H1 (cell line): ENCODE measurements at regions not wholly inside any gene's neighbourhood (a gene's known extent, or its start where the extent isn't known, plus 50 kb on each side); places are given as distances from the start of the nearest gene placed in this dataset.

Experiments
- CTCF ChIA-PET: fragments of 300-600 bp; sonication (Branson Sonifier 250); formaldehyde crosslinking; loops from one replicate; lab custom pipeline; 2021; ENCODE audit not compliant: partially characterized antibody; lab: Charles Lee
- POLR2A ChIA-PET: fragments of 300-600 bp; sonication (Branson Sonifier 250); formaldehyde crosslinking; loops from one replicate; lab custom pipeline; 2021; ENCODE audit warnings: inconsistent platforms; ENCODE audit not compliant: partially characterized antibody; lab: Charles Lee
- DNase-seq, 2 experiments: peaks; one replicate each; pipeline versions ENCODE4 v3.0.0 to v3.0.0-alpha.2; 2010 to 2022; ENCODE audit warnings: low spot score in 2 of 2, low read depth in 1 of 2, mixed read lengths in 1 of 2
- FAIRE-seq: peaks from 2 replicates; lab custom pipeline; 2011; peaks lifted over from hg19 to GRCh38; lab: Jason Lieb, UNC
- H2AFZ ChIP-seq: 2 replicates; pipeline ENCODE4 v1.8.1; 2012; ENCODE audit warnings: low read length, inconsistent platforms
- H2AK5ac ChIP-seq: 2 replicates; pipeline ENCODE4 v1.6.1; 2013; ENCODE audit warnings: low read depth, low read length
- H2BK120ac ChIP-seq: replicated peaks from 2 replicates; pipeline ENCODE3; 2013; ENCODE audit warnings: low read depth, low read length, inconsistent platforms
- H2BK12ac ChIP-seq: 2 replicates; pipeline ENCODE4 v1.6.1; 2013; ENCODE audit warnings: low read depth, low read length
- H2BK15ac ChIP-seq: 2 replicates; pipeline ENCODE4 v1.6.1; 2013; ENCODE audit warnings: low read length
- H2BK20ac ChIP-seq: 2 replicates; pipeline ENCODE4 v1.6.1; 2013; ENCODE audit warnings: low read length
- H2BK5ac ChIP-seq: 2 replicates; pipeline ENCODE4 v1.6.1; 2013; ENCODE audit warnings: low read depth, low read length
- H3K14ac ChIP-seq: 2 replicates; pipeline ENCODE4 v1.6.1; 2013; ENCODE audit warnings: inconsistent platforms; ENCODE audit not compliant: insufficient read length
- H3K18ac ChIP-seq: 2 replicates; pipeline ENCODE4 v1.6.1; 2013; ENCODE audit warnings: low read length; ENCODE audit errors: extremely low read depth
- H3K23ac ChIP-seq: 2 replicates; pipeline ENCODE4 v1.6.1; 2013; ENCODE audit warnings: inconsistent platforms; ENCODE audit not compliant: insufficient read length
- H3K23me2 ChIP-seq: 2 replicates; pipeline ENCODE4 v1.6.1; 2013; ENCODE audit warnings: low read depth, low read length
- H3K27ac ChIP-seq: 2 replicates; pipeline ENCODE4 v1.6.1; 2011; ENCODE audit warnings: low read depth, low read length, inconsistent platforms
- H3K27me3 ChIP-seq, 4 experiments: replicated peaks in 1 of 4; 1 replicate in 1 of 4; 2 replicates in 3 of 4; pipeline versions ENCODE4 v1.6.1 to v1.8.1; 2011 to 2013; ENCODE audit warnings: low read length in 3 of 4, mild to moderate bottlenecking in 3 of 4, inconsistent platforms in 2 of 4, mixed read lengths in 2 of 4, moderate library complexity in 1 of 4; ENCODE audit not compliant: control insufficient read depth in 3 of 4, insufficient read depth in 3 of 4; ENCODE audit errors: extremely low read depth in 1 of 4
- H3K36me3 ChIP-seq, 4 experiments: 2 replicates each; pipeline versions ENCODE4 v1.6.1 to v1.8.1; 2011 to 2013; ENCODE audit warnings: mild to moderate bottlenecking in 4 of 4, low read length in 3 of 4, moderate library complexity in 2 of 4, control low read depth in 1 of 4, inconsistent platforms in 1 of 4; ENCODE audit not compliant: insufficient read depth in 4 of 4, control insufficient read depth in 2 of 4
- H3K4ac ChIP-seq: replicated peaks from 2 replicates; pipeline ENCODE3; 2013; ENCODE audit warnings: low read length, low read depth, mixed read lengths, inconsistent platforms; ENCODE audit not compliant: insufficient read length
- H3K4me1 ChIP-seq, 4 experiments: replicated peaks in 1 of 4; 1 replicate in 1 of 4; 2 replicates in 3 of 4; pipeline versions ENCODE4 v1.6.1 to v1.8.1; 2011 to 2013; ENCODE audit warnings: low read length in 3 of 4, inconsistent platforms in 2 of 4, mixed read lengths in 1 of 4; ENCODE audit not compliant: insufficient read depth in 4 of 4, control insufficient read depth in 3 of 4
- H3K4me2 ChIP-seq, 2 experiments: 2 replicates each; pipeline versions ENCODE4 v1.6.1 to v1.8.1; 2011 to 2013; ENCODE audit warnings: low read depth in 2 of 2, low read length in 2 of 2, control low read depth in 1 of 2, inconsistent platforms in 1 of 2, mild to moderate bottlenecking in 1 of 2; ENCODE audit not compliant: insufficient read depth in 1 of 2
- H3K4me3 ChIP-seq, 4 experiments: fragments of 200-600, 300-600 bp in 1 of 4; sonication (generic), shearing (Covaris generic), sonication (Bioruptor Twin) in 1 of 4; 2 replicates each; pipeline versions ENCODE4 v1.5.1 to v1.8.1; 2011 to 2016; ENCODE audit warnings: low read length in 4 of 4, low read depth in 3 of 4, control low read depth in 2 of 4, inconsistent platforms in 2 of 4, mild to moderate bottlenecking in 2 of 4, mixed read lengths in 1 of 4, moderate library complexity in 1 of 4; ENCODE audit not compliant: insufficient read depth in 2 of 4; ENCODE audit errors: extremely low read depth in 1 of 4
- H3K56ac ChIP-seq: replicated peaks from 2 replicates; pipeline ENCODE3; 2013; ENCODE audit warnings: low read depth, mild to moderate bottlenecking, mixed read lengths, low read length, inconsistent platforms; ENCODE audit not compliant: insufficient read length
- H3K79me1 ChIP-seq: 2 replicates; pipeline ENCODE4 v1.6.1; 2013; ENCODE audit warnings: low read depth, low read length, control low read depth
- H3K79me2 ChIP-seq, 2 experiments: 2 replicates each; pipeline versions ENCODE4 v1.6.1 to v1.8.1; 2012 to 2013; ENCODE audit warnings: low read length in 2 of 2, mild to moderate bottlenecking in 2 of 2, inconsistent platforms in 1 of 2; ENCODE audit not compliant: insufficient read depth in 2 of 2, control insufficient read depth in 1 of 2
- H3K9ac ChIP-seq, 4 experiments: replicated peaks in 1 of 4; 1 replicate in 1 of 4; 2 replicates in 3 of 4; pipeline versions ENCODE4 v1.6.1 to v1.8.1; 2011 to 2013; ENCODE audit warnings: low read depth in 3 of 4, low read length in 3 of 4, control low read depth in 2 of 4, mild to moderate bottlenecking in 2 of 4, moderate library complexity in 2 of 4, inconsistent platforms in 1 of 4; ENCODE audit errors: extremely low read depth in 1 of 4
- H3K9me3 ChIP-seq, 2 experiments: 2 replicates each; pipeline versions ENCODE4 v1.6.1 to v1.8.1; 2012 to 2013; ENCODE audit warnings: mild to moderate bottlenecking in 2 of 2, moderate library complexity in 2 of 2, control low read depth in 1 of 2, inconsistent platforms in 1 of 2, low read depth in 1 of 2, low read length in 1 of 2, mixed read lengths in 1 of 2; ENCODE audit not compliant: insufficient read depth in 2 of 2
- H4K20me1 ChIP-seq, 2 experiments: replicated peaks in 1 of 2; 2 replicates each; pipeline versions ENCODE3 to v1.8.1; 2011 to 2013; ENCODE audit warnings: inconsistent platforms in 2 of 2, low read length in 2 of 2, mild to moderate bottlenecking in 1 of 2; ENCODE audit not compliant: insufficient read depth in 2 of 2, control insufficient read depth in 1 of 2
- H4K5ac ChIP-seq: 2 replicates; pipeline ENCODE4 v1.6.1; 2013; ENCODE audit warnings: low read length, low read depth, mixed read lengths, inconsistent platforms; ENCODE audit not compliant: insufficient read length
- H4K8ac ChIP-seq: 2 replicates; pipeline ENCODE4 v1.8.0; 2013; ENCODE audit warnings: mild to moderate bottlenecking, moderate library complexity, low read length, inconsistent platforms; ENCODE audit not compliant: insufficient read depth; ENCODE audit errors: extremely low read depth
- H4K91ac ChIP-seq: replicated peaks from 2 replicates; pipeline ENCODE3; 2013; ENCODE audit warnings: low read length, mixed read lengths, inconsistent platforms; ENCODE audit not compliant: insufficient read length
- EZH2 ChIP-seq: fragments of 200-600 bp; sonication (generic); IDR thresholded peaks from 2 replicates; pipeline ENCODE4 v1.7.1; 2012; ENCODE audit warnings: low read depth, mild to moderate bottlenecking, moderate library complexity, low read length, inconsistent platforms; ENCODE audit not compliant: severe bottlenecking
- SRF ChIP-seq: IDR thresholded peaks from 2 replicates; pipeline ENCODE4 v1.6.1; 2011; ENCODE audit warnings: mild to moderate bottlenecking, low read depth, low read length, moderate library complexity

DNA sequence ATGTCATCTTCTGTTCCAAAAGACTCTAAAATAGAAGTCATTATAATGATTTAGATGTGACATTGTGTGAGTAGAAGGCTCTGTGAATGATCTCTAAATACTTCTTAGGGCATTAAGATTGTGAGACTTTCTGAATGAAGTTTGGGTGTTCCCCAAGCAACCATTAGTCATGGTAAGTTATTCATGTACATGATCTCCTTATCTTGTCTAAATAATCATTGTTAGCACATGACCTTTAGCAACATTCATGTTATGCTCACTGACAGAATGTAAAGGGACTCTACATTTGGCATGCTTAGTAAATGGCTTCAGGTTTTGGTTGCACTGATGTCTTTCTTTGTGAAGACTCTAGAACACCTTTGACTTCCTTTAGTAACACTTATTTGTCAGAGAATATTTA lies 140.8 kb upstream of the AGA start:
- H3K4ac ChIP-seq, result no peak overlapping the region
- H3K4me1 ChIP-seq, result no peaks in the 10 kb centered on the region
- H3K23ac ChIP-seq, result no peak overlapping the region
- no peak overlapping the region for H3K14ac ChIP-seq
- ChIA-PET POLR2A (no interaction called here), CTCF (no interaction called here)
- H4K8ac ChIP-seq, result no peak overlapping the region
- H3K27me3 ChIP-seq, result no peaks in the 10 kb centered on the region
- H2AK5ac ChIP-seq, result no peak overlapping the region
- H2BK12ac ChIP-seq, result no peak overlapping the region
- no peak overlapping the region for H3K4me2 ChIP-seq
- TF ChIP-seq EZH2 (no peak), SRF (no peak)
- TF ChIP-seq, all 59 proteins: peak for 0
- Histone ChIP-seq H2BK15ac (no peak overlapping the region), H3K23me2 (no peaks in the 10 kb centered on the region), H3K79me1 (no peaks in the 10 kb centered on the region), H3K79me2 (no peaks in the 10 kb centered on the region), H2BK5ac (no peak overlapping the region), H3K36me3 (no peaks in the 10 kb centered on the region), H3K56ac (no peak overlapping the region), H2BK20ac (no peak overlapping the region), H3K27ac (no peak overlapping the region), H2BK120ac (no peak overlapping the region), H4K20me1 (no peaks in the 10 kb centered on the region), H3K4me3 (no peak overlapping the region), H4K91ac (no peak overlapping the region), H2AFZ (no peak overlapping the region), H3K9ac (no peak overlapping the region), H4K5ac (no peak overlapping the region), H3K18ac (no peak overlapping the region), H3K9me3 (no peaks in the 10 kb centered on the region)
- FAIRE-seq (no peak), DNase-seq (no peak)
